HFFc6 (cell line): ENCODE measurements at regions not wholly inside any gene's neighbourhood (a gene's known extent, or its start where the extent isn't known, plus 50 kb on each side); places are given as distances from the start of the nearest gene placed in this dataset.

Experiments used
- DNase-seq: peaks from one replicate; pipeline ENCODE4 v3.0.0-alpha.2; 2018
- H3K27ac Mint-ChIP-seq: 2 replicates; pipeline ENCODE4 v1.8.0; 2020; ENCODE audit warnings: mild to moderate bottlenecking, mixed read lengths
- H3K27me3 Mint-ChIP-seq: 2 replicates; pipeline ENCODE4 v1.8.0; 2021; ENCODE audit warnings: mild to moderate bottlenecking, moderate library complexity, mixed read lengths; ENCODE audit not compliant: insufficient read depth
- H3K36me3 Mint-ChIP-seq: 2 replicates; pipeline ENCODE4 v1.8.0; 2021; ENCODE audit warnings: low read depth, mixed read lengths
- H3K4me1 Mint-ChIP-seq: 2 replicates; pipeline ENCODE4 v1.8.0; 2020; ENCODE audit warnings: low read depth, mixed read lengths
- H3K4me3 Mint-ChIP-seq: 2 replicates; pipeline ENCODE4 v1.8.0; 2020; ENCODE audit warnings: mild to moderate bottlenecking, moderate library complexity, mixed read lengths
- H3K9me3 Mint-ChIP-seq: 2 replicates; pipeline ENCODE4 v1.8.0; 2020; ENCODE audit warnings: mild to moderate bottlenecking, mixed read lengths
- CTCF ChIP-seq: fragments of 200-600 bp; sonication (generic); IDR thresholded peaks from 2 replicates; pipeline ENCODE4 v1.5.0; 2021; ENCODE audit warnings: antibody characterized with exemption, mild to moderate bottlenecking

DNA sequence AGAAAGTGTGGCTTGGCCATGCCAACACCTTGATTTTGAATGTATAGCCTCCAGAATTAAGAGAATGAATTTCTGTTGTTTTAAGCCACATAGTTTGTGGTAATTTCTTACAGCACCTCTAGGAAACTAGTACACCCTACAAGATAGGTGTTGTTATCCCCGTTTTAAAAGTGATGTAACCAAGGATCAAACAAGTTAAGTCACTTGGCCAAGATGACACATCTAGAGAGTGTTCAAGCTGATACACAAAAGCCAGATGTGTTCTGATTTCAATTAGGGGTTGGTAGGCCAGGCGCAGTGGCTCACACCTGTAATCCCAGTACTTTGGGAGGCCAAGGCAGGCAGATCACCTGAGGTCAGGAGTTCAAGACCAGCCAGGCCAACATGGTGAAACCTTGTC, 396.5 kb upstream of the SOX9 start:
- no peak overlapping the region for H3K27ac Mint-ChIP-seq
- peaks cover 3% of the 10 kb centered on the region for H3K27me3 Mint-ChIP-seq
- no peak for DNase-seq
- no peak overlapping the region for H3K4me3 Mint-ChIP-seq
- H3K4me1 Mint-ChIP-seq = no peaks in the 10 kb centered on the region; the same call in 1 of the 2 replicates
- H3K36me3 Mint-ChIP-seq = no peaks in the 10 kb centered on the region; the same call in 1 of the 2 replicates
- TF ChIP-seq CTCF = no peak
- H3K9me3 Mint-ChIP-seq = no peaks in the 10 kb centered on the region

DNA sequence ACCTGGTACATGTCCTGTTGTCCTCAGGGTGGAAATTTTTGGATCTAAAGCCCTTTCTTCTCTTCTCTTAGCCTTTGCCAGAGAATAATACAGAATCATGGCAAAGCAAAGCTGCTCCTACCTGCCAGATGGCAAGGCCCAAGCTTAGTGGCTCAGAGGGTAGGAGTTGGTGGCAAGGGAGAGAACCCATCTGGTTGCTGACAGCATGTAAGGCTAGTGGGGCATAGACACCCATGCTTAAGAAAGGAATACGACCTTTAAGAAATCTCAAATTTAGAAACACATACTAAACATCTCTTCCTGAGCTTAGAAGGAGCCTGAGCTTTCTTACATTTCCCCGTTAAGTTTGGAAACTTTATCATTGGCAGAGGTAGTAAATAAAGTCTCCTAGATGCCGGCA, 395.0 kb upstream of the SOX9 start:
- peak overlapping the region; percentile 68; the same call in 1 of the 2 replicates for H3K4me3 Mint-ChIP-seq
- H3K36me3 Mint-ChIP-seq = no peaks in the 10 kb centered on the region; the same call in 1 of the 2 replicates
- H3K27me3 Mint-ChIP-seq = peaks cover 6% of the 10 kb centered on the region
- no peaks in the 10 kb centered on the region for H3K9me3 Mint-ChIP-seq
- no peak overlapping the region for H3K27ac Mint-ChIP-seq
- no peak for TF ChIP-seq CTCF
- DNase-seq = no peak
- no peaks in the 10 kb centered on the region; the same call in 1 of the 2 replicates for H3K4me1 Mint-ChIP-seq

DNA sequence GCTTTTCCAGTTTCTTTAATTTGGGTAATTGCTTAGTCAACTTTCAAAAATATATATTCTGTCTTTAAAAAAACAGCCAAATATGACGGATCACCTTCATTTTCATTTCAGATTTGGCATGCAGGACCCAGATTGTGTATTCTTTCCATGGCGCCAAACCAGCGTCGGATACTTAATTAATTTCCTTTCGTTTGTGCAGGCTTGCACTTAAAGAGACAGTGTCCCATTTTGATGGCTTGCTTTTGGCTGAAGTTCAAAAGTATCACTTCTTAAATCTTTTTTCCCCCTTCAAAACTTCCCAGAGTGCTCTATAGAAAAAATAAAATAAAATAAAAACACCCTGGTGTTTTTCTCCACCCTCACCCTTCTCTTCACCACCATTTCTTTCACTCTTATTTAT, 394.5 kb upstream of the SOX9 start:
- no peaks in the 10 kb centered on the region; the same call in 1 of the 2 replicates for H3K36me3 Mint-ChIP-seq
- H3K4me1 Mint-ChIP-seq = no peaks in the 10 kb centered on the region; the same call in 1 of the 2 replicates
- no peak for TF ChIP-seq CTCF
- no peak overlapping the region for H3K27ac Mint-ChIP-seq
- no peak for DNase-seq
- peaks cover 6% of the 10 kb centered on the region for H3K27me3 Mint-ChIP-seq
- peak overlapping the region; percentile 68; the same call in 1 of the 2 replicates for H3K4me3 Mint-ChIP-seq
- no peaks in the 10 kb centered on the region for H3K9me3 Mint-ChIP-seq

DNA sequence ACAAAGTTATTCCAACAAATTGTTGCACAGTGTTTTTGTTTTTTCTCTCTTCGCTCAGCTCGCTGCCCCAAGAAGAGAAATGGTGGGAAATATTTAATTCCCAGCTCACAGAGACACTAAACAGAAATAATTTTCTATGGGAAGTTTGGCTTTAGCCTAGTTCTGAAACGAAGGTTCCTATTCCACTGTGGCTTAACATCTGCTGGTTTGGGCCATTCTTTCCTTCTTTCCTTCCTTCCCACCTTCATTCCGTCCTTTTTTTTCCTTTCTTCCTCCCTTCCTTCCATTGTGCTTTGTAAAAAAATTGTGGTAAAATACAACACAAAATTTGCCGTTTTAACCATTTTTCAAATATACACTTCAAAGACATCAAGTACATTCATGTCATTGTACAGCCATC, 393.5 kb upstream of the SOX9 start:
- DNase-seq = no peak
- H3K27me3 Mint-ChIP-seq = peaks cover 6% of the 10 kb centered on the region
- no peaks in the 10 kb centered on the region; the same call in 1 of the 2 replicates for H3K36me3 Mint-ChIP-seq
- no peak for TF ChIP-seq CTCF
- peak overlapping the region; percentile 68; the same call in 1 of the 2 replicates for H3K4me3 Mint-ChIP-seq
- no peaks in the 10 kb centered on the region for H3K9me3 Mint-ChIP-seq
- no peaks in the 10 kb centered on the region; the same call in 1 of the 2 replicates for H3K4me1 Mint-ChIP-seq
- no peak overlapping the region for H3K27ac Mint-ChIP-seq

- no peaks in the 10 kb centered on the region for H3K9me3 Mint-ChIP-seq
- no peak for DNase-seq
- no peak overlapping the region for H3K27ac Mint-ChIP-seq
- peaks cover 6% of the 10 kb centered on the region for H3K27me3 Mint-ChIP-seq
- H3K4me1 Mint-ChIP-seq = no peaks in the 10 kb centered on the region; the same call in 1 of the 2 replicates
- TF ChIP-seq CTCF = no peak
- H3K36me3 Mint-ChIP-seq = no peaks in the 10 kb centered on the region
- H3K4me3 Mint-ChIP-seq = no peak overlapping the region
Measured at GRCh38 chr17:71727723-71728122, 393.1 kb upstream of the SOX9 start.

GRCh38 chr17:71730871-71731270, 389.9 kb upstream of the SOX9 start:
- TF ChIP-seq CTCF = no peak
- DNase-seq = no peak
- H3K9me3 Mint-ChIP-seq = no peaks in the 10 kb centered on the region
- no peaks in the 10 kb centered on the region for H3K36me3 Mint-ChIP-seq
- peaks cover 8% of the 10 kb centered on the region for H3K27me3 Mint-ChIP-seq
- no peak overlapping the region for H3K27ac Mint-ChIP-seq
- no peak overlapping the region for H3K4me3 Mint-ChIP-seq
- no peaks in the 10 kb centered on the region; the same call in 1 of the 2 replicates for H3K4me1 Mint-ChIP-seq
